NCI-H345 treated with DMSO at 0.1 percent for 48 hours (cell line): ENCODE measurements at regions not wholly inside any gene's neighbourhood (a gene's known extent, or its start where the extent isn't known, plus 50 kb on each side); places are given as distances from the start of the nearest gene placed in this dataset.

ENCODE experiments used
- DNase-seq: peaks from one replicate; lab custom pipeline; 2025; ENCODE audit not compliant: unreplicated experiment; lab: John Stamatoyannopoulos, UW

- DNase-seq: no peak
These were observed 802.8 kb upstream of the CXADR start for GRCh38 chr21:16709866-16710550.

DNA sequence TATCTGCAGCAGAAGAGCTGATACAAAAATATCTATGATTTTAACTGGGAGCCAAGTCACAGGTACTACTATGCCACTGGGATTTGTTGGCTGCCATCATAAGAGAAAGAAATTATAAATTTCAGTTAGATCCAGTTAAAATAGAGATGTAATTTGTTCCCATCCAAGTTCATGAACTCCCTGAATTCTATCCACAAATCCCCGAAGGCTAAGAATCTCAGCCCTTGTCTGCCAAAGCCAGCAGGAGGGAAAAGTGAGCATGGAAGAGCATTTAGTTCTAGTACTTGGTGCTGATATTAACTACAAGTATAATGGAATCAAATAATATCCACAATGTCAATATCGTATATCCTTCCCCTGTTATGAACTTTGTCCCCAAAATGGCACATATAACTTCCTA, 801.1 kb upstream of the CXADR start:
- no peak for DNase-seq

DNA sequence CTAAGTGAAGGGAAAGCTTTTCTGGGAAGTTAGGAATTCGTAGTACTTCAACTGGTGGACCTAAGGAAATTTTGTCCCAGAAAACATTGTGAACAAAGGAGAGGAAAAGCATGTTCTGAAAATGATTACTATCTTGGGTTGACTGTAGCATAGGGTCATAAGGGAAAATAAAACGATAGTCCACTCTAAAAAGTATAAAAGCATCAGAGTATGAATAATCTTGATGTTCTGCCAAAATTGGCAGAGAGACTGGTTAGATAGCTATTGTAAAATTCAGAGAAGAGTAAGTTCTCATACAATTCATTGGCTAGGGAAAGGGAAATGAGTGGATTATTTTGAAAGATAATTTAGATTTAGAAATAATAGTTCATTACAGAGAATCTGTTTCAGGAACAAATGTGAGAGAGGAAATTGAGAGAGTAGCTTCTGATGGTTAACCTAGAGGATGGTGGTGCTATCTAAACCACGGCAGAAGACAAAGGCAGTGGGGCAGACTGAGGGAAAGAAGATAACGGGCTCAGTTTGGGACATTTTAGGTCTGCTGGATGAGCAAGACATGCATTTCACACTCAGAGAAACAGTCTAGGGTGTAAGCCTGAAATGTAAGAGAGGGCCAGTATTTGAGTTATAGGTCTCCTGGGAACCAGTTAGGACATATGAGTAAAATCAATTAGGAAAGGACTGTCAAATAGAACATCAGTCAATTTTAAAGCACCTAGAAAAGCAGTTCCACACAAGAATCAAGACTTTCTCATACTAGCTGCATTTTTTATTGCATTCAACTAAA, 799.3 kb upstream of the CXADR start:
- DNase-seq: no peak

DNA sequence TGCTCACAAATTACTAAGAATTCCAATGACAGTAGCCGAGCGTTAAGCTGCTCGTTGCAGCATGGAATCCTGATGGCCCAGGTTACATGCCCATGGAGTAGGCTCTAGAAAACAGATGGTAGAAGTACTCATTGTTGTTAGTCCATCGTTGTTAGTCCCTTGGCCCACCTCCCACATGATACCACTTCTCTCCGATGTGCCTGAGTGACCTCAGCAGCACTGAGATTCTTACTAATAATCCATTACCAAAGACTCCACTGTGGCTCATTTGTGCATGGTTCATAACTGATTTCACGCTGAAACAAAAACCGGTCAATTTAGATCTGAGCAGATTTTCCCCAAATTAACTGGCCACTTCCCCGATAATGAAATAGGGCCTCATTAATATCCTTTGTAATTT, 772.3 kb upstream of the CXADR start:
- DNase-seq: no peak

GRCh38 chr21:16741141-16741665, 771.6 kb upstream of the CXADR start:
- DNase-seq: no peak

GRCh38 chr21:16742131-16742641, 770.7 kb upstream of the CXADR start:
- DNase-seq: no peak

GRCh38 chr21:16742741-16743140, 770.1 kb upstream of the CXADR start:
- DNase-seq: no peak

GRCh38 chr21:16743317-16743716, 769.5 kb upstream of the CXADR start:
- no peak for DNase-seq

DNA sequence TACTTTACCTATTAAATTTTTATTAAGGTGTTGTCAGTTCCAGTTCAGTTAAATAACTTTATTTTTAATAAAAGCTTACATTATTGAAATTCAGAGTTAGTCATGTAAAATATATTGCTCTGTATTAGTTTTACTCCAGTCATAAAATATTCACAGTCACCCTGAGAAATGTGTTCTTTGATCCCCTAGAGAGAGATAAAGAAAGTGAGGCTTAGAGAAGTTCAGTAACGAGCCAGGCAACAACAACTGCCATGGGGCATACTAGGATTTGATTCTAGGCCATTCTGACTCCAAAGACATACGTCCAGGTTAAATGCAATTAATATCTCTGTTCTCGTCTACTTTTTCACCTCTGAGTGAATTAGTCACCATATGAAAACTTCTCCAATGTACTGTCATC, 761.9 kb upstream of the CXADR start:
- DNase-seq: no peak

DNA sequence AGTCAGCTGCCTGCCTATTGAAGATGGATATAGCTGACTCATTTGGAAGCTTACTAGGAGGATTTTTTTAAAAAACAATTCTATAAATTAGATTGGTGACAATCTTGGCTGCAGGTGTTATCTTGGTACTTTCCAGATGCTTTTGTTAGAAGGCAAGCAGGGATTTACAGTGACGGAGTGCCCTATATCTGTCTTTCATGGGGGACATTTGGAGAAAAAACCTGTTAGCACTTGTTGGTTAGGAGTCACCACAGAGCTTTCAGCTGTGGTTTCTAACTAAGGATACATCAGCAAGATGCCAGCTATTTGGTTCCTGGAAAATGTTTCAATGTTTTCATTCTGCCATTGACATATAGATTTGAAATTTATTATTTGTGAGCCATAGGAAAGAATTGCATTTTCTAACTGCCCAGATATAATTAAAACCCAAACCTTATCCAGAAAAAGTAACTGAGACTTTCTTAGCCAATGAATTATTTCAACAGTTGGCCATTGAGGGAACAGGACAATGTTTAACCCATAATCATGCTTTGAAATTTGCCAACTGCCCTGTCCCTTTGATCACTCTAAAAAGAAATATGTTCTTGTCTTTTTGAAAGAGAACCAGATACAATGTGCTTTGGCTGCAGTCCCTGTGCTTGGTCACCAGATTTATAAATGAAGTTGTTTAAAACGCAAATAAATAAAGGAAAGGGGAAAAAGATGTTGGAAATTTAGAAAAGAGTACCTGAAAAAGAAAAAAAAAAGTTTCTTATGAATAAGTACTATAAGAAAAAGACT, 761.0 kb upstream of the CXADR start:
- DNase-seq: no peak

GRCh38 chr21:16752475-16752857, 760.4 kb upstream of the CXADR start:
- no peak for DNase-seq

GRCh38 chr21:16755061-16755460, 757.8 kb upstream of the CXADR start:
- DNase-seq: no peak

- no peak for DNase-seq
These were observed 745.6 kb upstream of the CXADR start for GRCh38 chr21:16767201-16767600.

DNA sequence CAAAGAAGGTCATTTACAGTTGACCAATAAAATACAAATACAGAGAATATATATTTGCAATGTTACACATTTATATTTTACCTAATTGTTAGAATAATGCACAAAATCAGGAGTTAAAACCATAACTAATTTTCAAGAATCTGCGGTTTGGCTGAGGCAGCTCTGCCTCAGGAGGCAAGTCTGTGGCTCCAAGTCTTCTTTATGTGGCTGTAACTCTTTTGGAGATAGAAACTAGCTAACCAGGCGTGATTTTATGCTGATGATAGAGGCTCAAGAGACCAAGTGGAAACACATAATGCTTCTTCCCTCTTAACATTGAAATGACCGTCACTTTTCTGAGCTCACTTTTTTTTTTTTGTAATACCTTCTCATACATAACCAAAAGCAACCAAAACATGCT, 744.7 kb upstream of the CXADR start:
- DNase-seq: no peak

GRCh38 chr21:16770266-16770665, 742.6 kb upstream of the CXADR start:
- DNase-seq: no peak

- no peak for DNase-seq
These were observed 739.6 kb upstream of the CXADR start for GRCh38 chr21:16773206-16773605.

DNA sequence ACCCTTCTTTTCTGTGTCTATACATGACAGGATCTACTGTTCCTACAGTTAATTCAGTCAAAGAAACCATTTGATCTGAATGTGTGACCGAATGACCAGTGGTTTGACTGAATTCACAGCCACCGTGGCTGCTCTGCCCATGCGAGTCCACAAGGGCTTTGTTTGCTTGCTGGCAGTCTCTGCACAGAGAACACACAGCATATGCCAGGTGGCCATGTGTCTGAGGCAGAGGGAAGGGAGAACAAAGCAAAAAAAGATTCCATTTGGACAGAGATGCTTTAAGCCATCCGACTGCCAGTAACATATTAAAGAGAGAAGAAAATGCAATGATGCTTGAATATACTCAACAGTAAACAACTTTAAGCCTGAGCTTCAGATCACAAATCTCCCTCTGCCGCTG, 737.8 kb upstream of the CXADR start:
- DNase-seq: no peak

DNA sequence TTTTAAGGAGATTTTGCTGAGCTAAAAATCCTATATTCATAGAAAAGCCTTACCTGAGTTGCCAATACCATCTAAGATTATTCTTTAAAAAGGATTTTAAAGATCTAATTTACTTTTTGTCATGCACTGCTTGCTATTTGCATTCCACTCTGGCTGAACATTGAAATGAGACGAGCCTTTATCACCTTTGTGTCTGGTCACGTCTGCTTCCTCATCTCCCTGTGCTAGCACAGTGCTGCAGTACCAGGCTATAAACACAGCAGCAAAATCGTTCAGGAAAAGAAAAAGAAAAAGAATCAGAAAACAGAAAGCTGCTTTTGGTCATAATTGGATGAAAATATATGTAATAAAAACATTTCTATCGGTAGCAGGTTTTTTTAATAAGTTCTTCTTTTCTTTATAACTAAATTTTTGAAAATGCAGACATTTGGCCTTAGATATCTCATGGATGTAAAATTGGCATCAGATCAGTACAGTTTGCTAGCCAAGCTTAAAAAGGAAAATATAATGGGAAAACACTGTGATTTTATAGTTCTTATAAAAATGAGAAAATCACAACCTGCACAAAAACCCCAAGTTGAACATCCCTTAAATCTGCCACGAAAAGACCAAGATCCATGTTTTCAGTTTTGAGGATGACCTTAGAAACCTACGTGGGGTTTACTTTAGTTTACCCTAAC, 735.7 kb upstream of the CXADR start:
- no peak for DNase-seq

- DNase-seq: no peak
These were observed 724.3 kb upstream of the CXADR start for GRCh38 chr21:16788584-16788983.

GRCh38 chr21:16789636-16790035, 723.2 kb upstream of the CXADR start:
- DNase-seq: no peak

- no peak for DNase-seq
These were observed 720.7 kb upstream of the CXADR start for GRCh38 chr21:16792101-16792500.
